Sigmoid colon (tissue), 6 donors: ENCODE measurements at regions not wholly inside any gene's neighbourhood (a gene's known extent, or its start where the extent isn't known, plus 50 kb on each side); places are given as distances from the start of the nearest gene placed in this dataset.

Source experiments
- DNase-seq: peaks from one replicate; pipeline ENCODE4 v3.0.0-alpha.2; 2019
- H3K27ac ChIP-seq, 4 donors: fragments of 200-600 bp; sonication (generic); one replicate each; pipeline ENCODE4 v1.5.1; 2016 to 2019; ENCODE audit warnings: mild to moderate bottlenecking in 1 of 4
- H3K27me3 ChIP-seq, 3 donors: fragments of 200-600 bp; sonication (generic); one replicate each; pipeline ENCODE4 v1.5.1; 2019; ENCODE audit warnings: mild to moderate bottlenecking in 1 of 3
- H3K36me3 ChIP-seq, 4 donors: fragments of 200-600 bp; sonication (generic); one replicate each; pipeline ENCODE4 v1.5.1; 2016 to 2019
- H3K4me1 ChIP-seq, 4 donors: fragments of 200-600 bp; sonication (generic); one replicate each; pipeline ENCODE4 v1.5.1; 2017 to 2019
- H3K4me3 ChIP-seq, 4 donors: fragments of 200-600 bp; sonication (generic); one replicate each; pipeline ENCODE4 v1.5.1; 2017 to 2019; ENCODE audit warnings: mild to moderate bottlenecking in 2 of 4, moderate library complexity in 1 of 4
- H3K9me3 ChIP-seq, 4 donors: fragments of 200-600 bp in 3 of 4; sonication (generic) in 3 of 4; one replicate each; pipeline versions ENCODE4 v1.5.1 to v1.6.1; 2013 to 2019
- CTCF ChIP-seq, 4 experiments: fragments of 450-650 bp in 3 of 4; fragments of 200-600 bp in 1 of 4; IDR thresholded peaks; one replicate each; pipeline ENCODE4 v1.5.1; 2016 to 2019; ENCODE audit warnings: antibody characterized with exemption in 4 of 4, mild to moderate bottlenecking in 3 of 4, moderate library complexity in 2 of 4
- EP300 ChIP-seq, 4 donors: sonication (generic); formaldehyde crosslinking; IDR thresholded peaks; one replicate each; pipeline ENCODE4 v1.6.1; 2017; ENCODE audit warnings: antibody characterized with exemption in 4 of 4
- POLR2A ChIP-seq, 2 donors: fragments of 450-650 bp; IDR thresholded peaks; one replicate each; pipeline ENCODE4 v1.6.1; 2016; ENCODE audit warnings: antibody characterized with exemption in 2 of 2, mild to moderate bottlenecking in 2 of 2, moderate library complexity in 2 of 2
- POLR2AphosphoS5 ChIP-seq, 4 donors: sonication (generic); formaldehyde crosslinking; IDR thresholded peaks; one replicate each; pipeline ENCODE4 v1.6.1; 2017; ENCODE audit warnings: antibody characterized with exemption in 4 of 4
- WGBS, 2 donors: extraction: QIAGEN DNeasy Blood & Tissue Kit; methylation state at CpG; one replicate each; pipeline ENCODE4 v1.1.7; 2013; 5-methylcytosine and 5-hydroxymethylcytosine counted together
- intact Hi-C: fragments of 100-400 bp; cut with DNase I; formaldehyde crosslinking; loops from one replicate; pipeline ENCODE4 v1.15.1; 2023
- donor health status: healthy with polysubstance abuse.
- donor health status: healthy.

- TF ChIP-seq POLR2AphosphoS5 (IDR thresholded peaks at IDR 0.05): no peak
- peaks cover 0 to 3% (median 0%) of the 10 kb centered on the region in 4 donors for H3K9me3 ChIP-seq
- WGBS, 2 donors: 96 to 97% methylated on average over 8 of the region's 8 CpGs
- no peak overlapping the region for H3K27ac ChIP-seq
- peak; percentile 54 for DNase-seq
- H3K36me3 ChIP-seq: no peaks in the 10 kb centered on the region
- no peaks in the 10 kb centered on the region for H3K27me3 ChIP-seq
- no peak overlapping the region for H3K4me3 ChIP-seq
- H3K4me1 ChIP-seq: no peaks in the 10 kb centered on the region
- intact Hi-C loops: no loop called here
Observed at GRCh38 chr11:70766901-70767300, 368.6 kb downstream of the CTTN start.

DNA sequence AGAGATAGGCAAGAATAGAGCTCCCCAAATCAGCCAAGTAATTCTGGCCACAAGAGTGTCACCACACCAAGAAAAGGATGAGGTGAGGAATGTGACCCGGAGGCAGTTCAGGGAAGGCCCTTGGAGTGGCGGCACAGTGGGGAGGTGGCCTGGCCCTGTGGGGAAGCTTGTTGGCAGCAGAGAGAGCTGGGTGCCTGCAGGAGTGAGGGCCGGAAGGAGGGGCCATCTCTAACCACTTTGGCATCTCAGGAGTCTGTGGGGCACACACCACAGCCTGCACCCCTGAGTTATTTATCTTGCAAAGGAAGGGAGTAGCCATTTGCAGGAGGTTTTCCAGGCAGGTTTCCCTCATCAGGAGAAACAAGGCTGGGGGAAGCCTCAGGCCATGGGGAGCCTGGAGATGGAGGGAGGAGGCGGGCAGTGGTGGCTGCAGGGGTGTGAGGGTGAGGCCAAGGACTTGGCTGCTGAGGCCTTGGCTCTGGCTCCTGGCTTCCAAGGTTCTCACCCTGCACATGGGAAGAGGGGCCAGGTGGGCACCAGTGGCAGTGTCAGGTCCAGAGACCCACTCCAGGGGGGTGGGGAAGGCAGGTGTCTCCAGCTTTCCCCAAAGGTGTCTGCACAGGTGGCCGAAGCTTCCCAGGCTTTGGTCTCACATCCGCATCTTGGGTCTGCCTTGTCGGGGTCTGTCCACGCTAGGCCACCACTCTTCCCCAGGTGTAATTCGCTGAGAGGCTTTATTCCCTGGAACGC lies 370.2 kb downstream of the CTTN start:
- Histone ChIP-seq H3K4me3 (no peak overlapping the region), H3K4me1 (no peaks in the 10 kb centered on the region), H3K27ac (no peak overlapping the region), H3K27me3 (no peaks in the 10 kb centered on the region), H3K9me3 (peaks cover 0 to 3% (median 0%) of the 10 kb centered on the region in 4 donors), H3K36me3 (no peaks in the 10 kb centered on the region)
- intact Hi-C loops: no loop called here
- DNase-seq: no peak
- no peak for TF ChIP-seq CTCF (IDR thresholded peaks at IDR 0.05)
- no peak for TF ChIP-seq POLR2A (IDR thresholded peaks at IDR 0.05)
- no peak for TF ChIP-seq EP300 (IDR thresholded peaks at IDR 0.05)
- no peak for TF ChIP-seq POLR2AphosphoS5 (IDR thresholded peaks at IDR 0.05)
- 93 to 96% methylated on average over 10 of the region's 10 CpGs for WGBS, 2 donors

DNA sequence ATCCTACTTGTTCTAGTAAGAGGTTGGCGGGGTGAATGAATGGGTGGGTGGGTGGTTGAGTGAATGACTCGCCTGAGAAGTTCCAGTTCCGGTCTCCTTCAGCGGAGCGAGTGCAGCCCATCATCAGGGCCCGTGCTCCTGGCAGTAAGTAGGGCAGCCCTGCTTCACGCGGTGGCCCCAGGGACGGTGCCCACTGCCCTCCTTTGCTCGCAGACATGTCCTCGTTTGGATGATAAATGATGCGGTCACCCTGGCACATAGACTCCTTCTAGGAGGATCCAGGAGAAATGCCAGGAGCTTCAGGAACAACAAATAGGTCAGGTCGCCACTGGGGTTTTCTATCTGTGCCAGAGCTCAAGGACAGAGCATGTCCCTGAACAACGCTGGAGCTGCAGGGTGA lies 370.8 kb downstream of the CTTN start:
- no peak overlapping the region for H3K4me3 ChIP-seq
- intact Hi-C loops: no loop called here
- H3K36me3 ChIP-seq: no peaks in the 10 kb centered on the region
- peaks cover 0 to 3% (median 0%) of the 10 kb centered on the region in 4 donors for H3K9me3 ChIP-seq
- no peaks in the 10 kb centered on the region for H3K27me3 ChIP-seq
- H3K4me1 ChIP-seq: no peaks in the 10 kb centered on the region
- no peak overlapping the region for H3K27ac ChIP-seq
- DNase-seq: no peak
- 86 to 90% methylated on average over 14 of the region's 14 CpGs for WGBS, 2 donors
- TF ChIP-seq POLR2AphosphoS5 (IDR thresholded peaks at IDR 0.05): no peak
- TF ChIP-seq EP300 (IDR thresholded peaks at IDR 0.05): no peak
- TF ChIP-seq CTCF (IDR thresholded peaks at IDR 0.05): no peak

DNA sequence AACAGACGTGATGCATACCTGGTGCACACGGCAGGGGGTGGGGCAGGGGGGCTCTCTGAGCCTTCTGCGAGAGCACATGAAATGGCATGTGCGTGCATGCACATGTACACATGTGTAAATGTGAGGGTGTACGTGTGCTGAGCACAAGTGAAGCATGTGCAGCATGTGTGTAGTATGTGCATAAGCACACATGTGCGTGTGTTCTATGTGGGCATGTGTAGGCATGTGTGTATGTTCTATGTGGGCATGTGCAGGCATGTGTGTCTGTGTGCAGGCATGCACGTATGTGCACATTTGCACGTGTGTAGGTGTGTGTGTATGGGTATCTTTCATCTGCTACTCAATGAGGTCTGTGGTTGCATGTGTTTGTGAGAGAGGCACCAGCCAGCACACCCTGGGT lies 371.2 kb downstream of the CTTN start:
- H3K4me1 ChIP-seq: no peaks in the 10 kb centered on the region
- H3K4me3 ChIP-seq: no peak overlapping the region
- TF ChIP-seq CTCF (IDR thresholded peaks at IDR 0.05) (no peak), POLR2AphosphoS5 (IDR thresholded peaks at IDR 0.05) (no peak), EP300 (IDR thresholded peaks at IDR 0.05) (no peak), POLR2A (IDR thresholded peaks at IDR 0.05) (no peak)
- H3K36me3 ChIP-seq: no peaks in the 10 kb centered on the region
- peaks cover 0 to 3% (median 0%) of the 10 kb centered on the region in 4 donors for H3K9me3 ChIP-seq
- 93 to 94% methylated on average over 8 of the region's 8 CpGs for WGBS, 2 donors
- no peaks in the 10 kb centered on the region for H3K27me3 ChIP-seq
- no peak overlapping the region for H3K27ac ChIP-seq
- no peak for DNase-seq
- intact Hi-C loops: no loop called here

DNA sequence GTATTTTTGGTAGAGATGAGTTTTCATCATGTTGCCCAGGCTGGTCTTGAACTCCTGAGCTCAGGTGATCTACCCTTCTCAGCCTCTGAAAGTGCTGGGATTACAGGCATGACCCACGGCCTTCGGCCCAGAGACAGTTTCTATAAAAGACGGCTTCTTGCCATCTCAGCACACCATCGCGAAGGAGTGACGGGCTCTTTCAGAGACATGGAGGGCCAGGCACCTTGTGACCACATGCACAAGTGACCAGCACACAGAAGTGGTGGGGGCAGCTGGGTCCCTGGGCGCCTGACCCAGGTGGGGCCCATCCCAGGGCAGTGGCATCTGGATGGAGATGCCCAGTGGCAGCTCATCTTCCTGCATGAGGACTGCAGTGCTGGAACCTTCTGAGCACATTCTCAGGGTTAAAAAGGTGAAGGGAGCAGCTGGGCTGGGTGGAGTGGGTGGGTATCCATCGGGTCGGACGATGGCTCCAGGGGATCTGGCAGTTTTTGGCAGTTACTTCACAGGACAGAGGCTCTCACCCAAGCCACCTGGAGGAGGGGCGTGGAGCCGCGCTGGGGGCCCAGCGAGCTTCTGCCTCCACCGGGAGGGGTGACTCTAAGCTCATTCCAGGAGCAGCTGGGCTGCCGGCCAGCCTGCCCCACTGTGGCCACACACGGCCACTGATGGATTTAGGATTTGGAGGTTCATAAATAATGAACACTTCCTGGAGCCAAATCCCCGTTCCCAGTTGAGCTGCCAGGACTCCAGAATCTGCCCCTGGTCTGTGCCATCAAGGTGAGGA lies 373.0 kb downstream of the CTTN start:
- peaks cover 0 to 2% (median 0%) of the 10 kb centered on the region in 4 donors for H3K9me3 ChIP-seq

More for the DNA sequence above, 373.0 kb downstream of the CTTN start:
- no peaks in the 10 kb centered on the region for H3K4me1 ChIP-seq
- 83 to 92% methylated on average over 18 of the region's 18 CpGs for WGBS, 2 donors
- no peak overlapping the region for H3K4me3 ChIP-seq
- no peak overlapping the region for H3K27ac ChIP-seq
- H3K36me3 ChIP-seq: no peaks in the 10 kb centered on the region
- intact Hi-C loops: no loop called here
- no peaks in the 10 kb centered on the region for H3K27me3 ChIP-seq
- TF ChIP-seq CTCF (IDR thresholded peaks at IDR 0.05): no peak
- no peak for TF ChIP-seq POLR2AphosphoS5 (IDR thresholded peaks at IDR 0.05)
- no peak for TF ChIP-seq EP300 (IDR thresholded peaks at IDR 0.05)
- no peak for DNase-seq
